HG03159 (cell line): ENCODE measurements at regions not wholly inside any gene's neighbourhood (a gene's known extent, or its start where the extent isn't known, plus 50 kb on each side); places are given as distances from the start of the nearest gene placed in this dataset.
"Not testable (repeated sequence)": the region's sequence is repeated elsewhere in the genome, so short reads cannot be mapped to it uniquely, and the experiment has no call there.

Source experiments
- ATAC-seq: cut with Tn5 transposase; IDR thresholded peaks from one replicate; pipeline ENCODE4 v1.9.1; 2021; ENCODE audit warnings: mild to moderate bottlenecking, moderate library complexity; ENCODE audit not compliant: unreplicated experiment

DNA sequence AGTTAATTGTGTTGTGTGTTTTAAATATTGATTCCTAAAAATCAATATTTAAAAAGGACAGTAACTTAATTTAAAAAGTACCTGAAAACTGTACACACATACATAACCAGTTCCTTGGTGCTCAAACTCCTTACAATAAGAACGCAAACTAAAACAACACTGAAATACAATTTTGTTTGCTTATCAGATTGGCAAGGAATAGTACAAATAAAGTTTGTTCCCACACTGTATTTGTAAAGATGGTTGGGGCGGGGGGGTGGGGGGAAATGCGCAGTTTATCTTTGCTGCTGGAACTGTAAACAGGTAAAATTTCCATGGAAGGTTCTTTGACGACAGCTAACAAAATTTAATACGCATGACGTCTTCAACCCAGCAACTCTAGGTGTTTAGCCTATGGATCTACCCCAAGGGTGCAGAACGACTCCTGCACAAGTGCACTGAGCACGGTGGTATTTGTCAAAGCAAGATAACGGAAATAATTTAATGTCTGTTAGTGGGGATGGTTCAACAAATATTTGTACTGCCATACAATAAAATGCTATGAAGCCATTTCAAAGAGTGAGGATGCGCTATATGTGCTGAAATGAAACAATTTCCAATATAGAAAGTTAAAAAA is 96.5 kb downstream of the ING1 start:
- ATAC-seq, result no peak

GRCh38 chr13:110811008-110811720 is 97.7 kb downstream of the ING1 start:
- ATAC-seq, result no peak

DNA sequence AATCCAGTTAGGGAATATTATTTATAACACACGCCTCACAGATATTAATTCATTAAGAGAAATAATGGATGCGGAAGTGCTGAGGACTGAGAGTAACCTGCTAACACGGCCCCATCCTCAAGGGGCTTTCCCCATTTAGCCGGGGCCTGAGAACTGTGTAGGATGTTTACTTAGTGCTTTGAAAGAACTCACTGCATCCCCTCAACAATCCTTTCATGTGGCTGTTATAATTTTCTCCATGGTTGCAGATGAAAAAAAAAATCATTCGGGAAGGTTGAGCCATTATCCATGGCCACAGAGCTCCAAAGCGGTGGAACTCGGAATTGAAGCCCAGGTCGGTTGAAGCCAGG is 98.2 kb downstream of the ING1 start:
- no peak for ATAC-seq

- ATAC-seq, result no peak
Observed at GRCh38 chr13:110812121-110812868, 98.8 kb downstream of the ING1 start.

DNA sequence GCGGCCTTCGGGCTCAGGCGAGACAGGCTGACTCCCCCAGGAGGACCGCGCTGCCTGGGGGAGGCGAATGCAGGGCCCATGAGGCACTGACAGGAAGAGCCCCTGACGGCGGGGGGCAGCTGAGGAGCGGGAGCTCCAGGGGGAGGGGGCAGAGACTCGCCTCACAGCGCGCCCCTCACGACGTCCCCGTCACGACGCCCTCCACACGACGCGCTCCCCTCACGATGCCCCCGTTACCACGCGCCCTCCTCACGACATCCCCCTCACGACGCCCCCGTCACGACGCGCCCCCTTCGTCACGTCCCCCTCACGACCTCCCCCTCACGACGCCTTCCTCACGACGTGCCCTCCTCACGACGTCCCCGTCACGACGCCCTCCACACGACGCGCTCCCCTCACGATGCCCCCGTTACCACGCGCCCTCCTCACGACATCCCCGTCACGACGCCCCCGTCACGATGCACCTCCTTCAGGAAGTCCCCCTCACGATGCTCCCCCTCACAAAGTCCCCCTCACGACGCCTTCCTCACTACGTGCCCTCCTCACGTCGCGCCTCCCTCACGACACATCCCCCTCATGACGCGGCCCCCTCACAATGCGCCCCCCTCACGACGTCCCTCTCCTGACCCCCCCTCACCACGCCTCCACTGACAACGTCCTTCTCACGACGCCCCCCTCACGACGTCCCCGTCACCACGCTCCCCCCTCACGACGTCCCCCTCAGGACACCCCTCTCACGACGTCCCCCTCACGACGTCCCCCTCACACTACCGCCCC is 99.6 kb downstream of the ING1 start:
- no peak for ATAC-seq

DNA sequence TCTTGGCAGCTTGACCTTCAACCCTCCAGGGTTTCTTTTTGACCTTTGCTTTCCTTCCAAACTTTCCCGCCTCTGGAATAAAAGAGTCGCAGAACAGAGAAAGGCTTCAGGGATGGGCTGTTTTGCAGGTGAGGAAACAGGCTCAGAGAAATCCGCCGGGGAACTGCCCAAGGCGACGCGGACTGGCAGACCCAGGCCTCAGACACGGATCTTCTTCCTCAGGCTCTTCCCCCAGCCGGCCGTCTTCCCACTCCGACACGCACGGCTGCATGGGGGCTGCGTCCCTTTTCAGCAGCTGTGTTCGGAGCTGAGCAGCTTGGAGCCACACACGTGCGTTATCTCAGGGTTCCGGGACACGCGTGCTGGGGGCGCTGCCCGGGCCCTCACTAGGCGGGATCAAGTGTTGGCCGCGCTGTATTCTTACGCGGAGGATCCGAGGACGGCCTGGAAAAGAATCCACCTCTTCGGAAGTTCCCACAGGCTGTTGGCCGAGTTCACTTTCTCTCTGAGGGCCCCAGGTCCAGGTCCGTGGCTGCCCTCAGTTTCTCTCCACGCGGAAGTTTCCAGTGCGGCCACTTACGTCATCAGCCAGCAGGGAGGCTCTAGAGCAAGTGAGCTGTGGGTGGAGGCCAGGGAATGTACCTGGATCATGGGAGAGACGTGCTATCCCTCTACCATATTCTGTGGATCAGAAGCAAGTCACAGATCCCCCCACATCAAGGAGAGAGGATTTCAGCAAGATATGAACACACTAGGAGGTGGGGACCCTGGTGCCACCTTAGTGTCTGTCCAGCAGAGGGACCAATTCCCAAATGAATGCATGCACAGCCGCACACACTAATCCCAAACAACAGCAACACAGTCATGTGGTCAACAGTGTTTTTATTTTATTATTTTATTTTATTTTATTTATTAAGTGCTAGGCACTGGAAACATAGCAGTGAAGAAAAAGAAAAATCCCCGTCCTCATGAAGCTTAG is 100.4 kb downstream of the ING1 start:
- ATAC-seq, result no peak

GRCh38 chr13:110815471-110816204 is 99.2 kb downstream of the ANKRD10 start:
- ATAC-seq, result no peak

DNA sequence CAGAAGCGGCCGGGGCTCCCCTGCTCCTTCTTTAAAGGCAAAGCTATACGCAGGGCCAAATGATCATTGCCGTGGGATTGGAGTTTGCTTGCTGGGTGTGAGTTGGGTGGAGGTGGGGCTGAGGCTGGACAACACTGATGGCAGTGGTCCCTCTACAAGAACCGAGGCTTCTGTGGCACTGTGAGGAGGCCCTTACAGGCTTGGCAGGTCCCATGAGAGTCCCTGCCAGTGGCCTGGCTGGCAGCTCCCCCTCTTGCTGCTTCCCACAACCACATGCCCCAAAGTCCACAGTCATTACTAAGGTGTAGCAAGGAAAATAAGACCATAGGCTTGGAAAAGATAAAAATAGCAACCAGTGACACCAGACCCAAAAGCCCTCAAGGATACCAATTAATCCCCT is 98.4 kb downstream of the ANKRD10 start:
- ATAC-seq, result no peak

GRCh38 chr13:110817143-110817542 is 97.7 kb downstream of the ANKRD10 start:
- no peak for ATAC-seq

DNA sequence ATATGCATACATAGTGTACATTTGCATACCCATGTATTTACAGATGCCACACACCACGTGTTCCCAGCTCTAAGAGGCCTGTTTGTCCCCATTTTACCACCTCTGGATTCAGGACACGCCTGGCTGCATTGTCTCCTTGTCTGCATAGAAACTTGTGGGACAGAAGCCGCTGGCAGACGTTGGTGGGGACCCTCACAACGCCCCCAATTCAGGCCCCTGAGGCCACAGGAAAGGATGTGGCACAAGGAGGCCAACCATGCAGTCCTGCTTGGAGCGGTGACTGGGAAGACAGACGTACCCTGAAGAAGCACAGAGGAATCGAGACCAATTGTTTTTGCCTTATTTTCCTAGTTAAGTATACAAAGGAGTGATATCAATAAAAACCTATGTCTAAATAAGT is 96.1 kb downstream of the ANKRD10 start:
- ATAC-seq, result no peak

GRCh38 chr13:110819203-110820014 is 95.5 kb downstream of the ANKRD10 start:
- ATAC-seq, result peak; percentile 89

GRCh38 chr13:110820322-110820721 is 94.5 kb downstream of the ANKRD10 start:
- ATAC-seq, result no peak

- ATAC-seq, result not testable (repeated sequence)
Observed at GRCh38 chr13:110821837-110822668, 92.8 kb downstream of the ANKRD10 start.

GRCh38 chr13:110822669-110822945 is 92.3 kb downstream of the ANKRD10 start:
- ATAC-seq, result no peak

- no peak for ATAC-seq
Observed at GRCh38 chr13:110824702-110825300, 90.1 kb downstream of the ANKRD10 start.

DNA sequence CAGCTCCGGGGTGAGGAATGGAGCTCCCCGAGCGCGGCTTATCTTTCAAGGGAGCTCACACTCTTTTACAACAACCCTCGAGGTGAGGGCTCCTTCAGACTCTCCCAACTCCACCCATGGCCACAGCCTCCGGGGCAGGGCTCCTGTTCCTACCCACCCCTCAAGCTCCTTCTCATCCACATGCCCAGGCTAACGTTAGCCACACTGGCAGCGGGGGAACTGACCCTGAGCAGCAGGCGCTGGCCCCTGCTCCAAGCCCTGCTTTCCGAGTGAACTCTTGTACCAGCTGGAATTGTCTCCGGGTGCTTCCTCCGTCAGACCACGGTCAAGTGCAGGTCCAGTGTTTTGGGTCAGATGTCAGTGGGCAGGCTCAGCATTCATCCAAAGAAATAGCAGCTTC is 89.4 kb downstream of the ANKRD10 start:
- no peak for ATAC-seq

- ATAC-seq, result no peak
Observed at GRCh38 chr13:110826101-110826500, 88.8 kb downstream of the ANKRD10 start.
